VCaP (cell line): ENCODE measurements at regions not wholly inside any gene's neighbourhood (a gene's known extent, or its start where the extent isn't known, plus 50 kb on each side); places are given as distances from the start of the nearest gene placed in this dataset.

Experiments
- H3K27ac ChIP-seq: fragments of 450-650 bp; 2 replicates; pipeline ENCODE4 v1.5.1; 2017
- TF ChIP-seq, protein P1 (sequence below): fragments of 450-650 bp; conservative IDR thresholded peaks from 2 replicates; pipeline ENCODE4 v1.5.1; 2017; ENCODE audit warnings: mild to moderate bottlenecking, moderate library complexity

DNA sequence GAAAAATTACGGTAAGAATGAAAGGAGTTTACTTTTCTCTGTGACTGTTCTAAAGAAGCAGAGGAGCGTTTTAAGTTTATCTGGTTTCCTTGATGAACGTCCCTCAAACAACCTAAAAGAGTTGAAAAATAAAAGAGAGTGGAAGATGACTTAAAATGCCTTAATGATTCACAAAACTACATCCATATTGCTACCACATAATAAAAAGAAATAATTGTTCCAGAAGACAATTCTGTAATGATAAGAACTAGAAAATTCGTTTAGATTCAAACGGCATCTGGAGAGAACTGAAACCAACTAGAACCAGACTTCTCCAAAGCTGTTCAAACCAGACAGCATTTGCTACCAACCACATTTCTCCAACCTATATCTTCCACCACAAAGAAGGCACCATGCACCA is 68.1 kb downstream of the TEKT4 start:
- TF ChIP-seq, protein P1, sequence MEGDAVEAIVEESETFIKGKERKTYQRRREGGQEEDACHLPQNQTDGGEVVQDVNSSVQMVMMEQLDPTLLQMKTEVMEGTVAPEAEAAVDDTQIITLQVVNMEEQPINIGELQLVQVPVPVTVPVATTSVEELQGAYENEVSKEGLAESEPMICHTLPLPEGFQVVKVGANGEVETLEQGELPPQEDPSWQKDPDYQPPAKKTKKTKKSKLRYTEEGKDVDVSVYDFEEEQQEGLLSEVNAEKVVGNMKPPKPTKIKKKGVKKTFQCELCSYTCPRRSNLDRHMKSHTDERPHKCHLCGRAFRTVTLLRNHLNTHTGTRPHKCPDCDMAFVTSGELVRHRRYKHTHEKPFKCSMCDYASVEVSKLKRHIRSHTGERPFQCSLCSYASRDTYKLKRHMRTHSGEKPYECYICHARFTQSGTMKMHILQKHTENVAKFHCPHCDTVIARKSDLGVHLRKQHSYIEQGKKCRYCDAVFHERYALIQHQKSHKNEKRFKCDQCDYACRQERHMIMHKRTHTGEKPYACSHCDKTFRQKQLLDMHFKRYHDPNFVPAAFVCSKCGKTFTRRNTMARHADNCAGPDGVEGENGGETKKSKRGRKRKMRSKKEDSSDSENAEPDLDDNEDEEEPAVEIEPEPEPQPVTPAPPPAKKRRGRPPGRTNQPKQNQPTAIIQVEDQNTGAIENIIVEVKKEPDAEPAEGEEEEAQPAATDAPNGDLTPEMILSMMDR, result no peak
- no peak overlapping the region for H3K27ac ChIP-seq

- TF ChIP-seq, protein P1, result no peak
Observed at GRCh38 chr2:94947097-94948016, 76.1 kb downstream of the TEKT4 start.

DNA sequence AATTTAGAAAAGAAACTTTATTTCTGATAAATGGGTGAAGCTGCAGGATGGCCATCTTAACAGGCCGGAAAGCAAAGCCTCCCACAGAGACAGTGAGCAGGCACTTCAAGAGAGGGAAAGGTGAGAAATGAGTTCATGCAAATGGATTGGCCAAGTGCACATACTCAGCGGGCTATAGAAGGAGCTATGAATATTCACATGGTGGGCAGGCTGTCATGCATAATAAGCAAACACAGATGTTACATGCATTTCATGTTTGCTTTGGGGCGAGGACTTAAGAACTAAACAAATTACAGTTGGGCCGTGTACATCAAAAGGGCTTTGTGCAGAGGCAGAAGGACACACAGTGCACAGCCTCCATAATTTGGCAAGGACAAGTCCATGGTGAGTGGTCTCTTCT is 69.8 kb upstream of the MAL start:
- H3K27ac ChIP-seq, result no peak overlapping the region
- TF ChIP-seq, protein P1, result no peak

More at GRCh38 chr2:94947097-94948016, 76.1 kb downstream of the TEKT4 start:
- no peak overlapping the region for H3K27ac ChIP-seq

GRCh38 chr2:94956797-94957391 is 68.6 kb upstream of the MAL start:
- TF ChIP-seq, protein P1, result peak; percentile 93
- H3K27ac ChIP-seq, result no peak overlapping the region

- TF ChIP-seq, protein P1, result no peak
- H3K27ac ChIP-seq, result no peak overlapping the region
Observed at GRCh38 chr2:94958245-94958644, 67.3 kb upstream of the MAL start.

DNA sequence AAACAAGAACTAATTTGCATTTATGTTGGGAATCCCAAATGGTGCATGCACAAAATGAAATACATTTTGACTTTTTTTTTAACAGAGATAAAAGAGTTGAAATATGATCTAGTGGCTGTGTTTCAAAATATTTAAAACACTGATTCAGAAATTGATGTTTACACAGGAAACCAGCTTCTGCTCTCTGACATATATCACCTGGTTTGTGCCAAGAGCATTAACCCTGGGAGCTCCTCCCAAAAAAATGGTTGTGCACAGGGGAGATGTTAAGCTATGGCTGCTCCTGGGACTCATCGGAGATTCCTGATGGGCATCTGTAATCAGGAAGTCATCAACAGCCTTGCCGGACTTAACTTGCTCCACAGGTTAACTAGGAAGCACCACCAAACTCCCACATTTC is 65.2 kb upstream of the MAL start:
- H3K27ac ChIP-seq, result peak overlapping the region; percentile 10; the same call in 1 of the 2 replicates
- TF ChIP-seq, protein P1, result no peak

- TF ChIP-seq, protein P1, result no peak
- H3K27ac ChIP-seq, result peak overlapping the region; percentile 10; the same call in 1 of the 2 replicates
Observed at GRCh38 chr2:94960751-94961150, 64.8 kb upstream of the MAL start.
